ENCODE measurements at regions not wholly inside any gene's neighbourhood (a gene's known extent, or its start where the extent isn't known, plus 50 kb on each side); places are given as distances from the start of the nearest gene placed in this dataset.

DNA sequence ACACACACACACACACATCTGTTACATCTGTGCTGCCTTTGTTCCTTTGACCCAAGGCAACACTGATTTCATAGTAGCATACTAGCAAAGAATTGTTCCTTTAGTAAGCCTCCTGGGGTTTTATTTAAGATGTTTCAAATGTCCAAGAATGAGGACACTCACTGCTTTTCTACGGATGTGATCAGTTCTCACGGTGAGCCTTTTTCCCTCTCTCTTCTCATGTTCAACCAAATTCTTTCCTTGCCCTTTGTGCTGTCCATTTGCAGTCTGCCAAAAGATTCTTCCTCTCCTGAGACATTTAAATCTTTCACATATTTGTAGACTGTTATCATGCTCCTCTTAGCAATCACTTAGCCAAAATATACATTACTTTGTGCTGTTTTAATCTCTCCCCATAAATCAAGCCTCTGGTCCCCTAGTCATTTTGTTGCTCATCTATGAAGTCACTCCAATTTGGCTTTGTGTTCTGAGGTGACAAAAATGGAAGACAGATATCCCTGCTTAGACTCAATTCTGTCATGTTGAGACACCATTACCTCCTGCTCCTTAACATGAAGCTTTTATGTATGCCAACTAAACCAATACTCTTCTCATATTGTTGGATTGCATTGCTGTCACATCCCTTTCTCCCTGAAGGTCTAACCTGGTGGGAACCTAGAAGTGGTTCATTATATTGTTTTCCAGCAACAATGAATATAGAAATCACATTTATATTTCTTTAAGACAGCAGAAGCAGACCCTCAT lies 1605.3 kb upstream of the ACVR2A start:
- no peak for DNase-seq (ENCODE audit: low read depth in 4 of 4, low spot score in 3 of 4)

DNA sequence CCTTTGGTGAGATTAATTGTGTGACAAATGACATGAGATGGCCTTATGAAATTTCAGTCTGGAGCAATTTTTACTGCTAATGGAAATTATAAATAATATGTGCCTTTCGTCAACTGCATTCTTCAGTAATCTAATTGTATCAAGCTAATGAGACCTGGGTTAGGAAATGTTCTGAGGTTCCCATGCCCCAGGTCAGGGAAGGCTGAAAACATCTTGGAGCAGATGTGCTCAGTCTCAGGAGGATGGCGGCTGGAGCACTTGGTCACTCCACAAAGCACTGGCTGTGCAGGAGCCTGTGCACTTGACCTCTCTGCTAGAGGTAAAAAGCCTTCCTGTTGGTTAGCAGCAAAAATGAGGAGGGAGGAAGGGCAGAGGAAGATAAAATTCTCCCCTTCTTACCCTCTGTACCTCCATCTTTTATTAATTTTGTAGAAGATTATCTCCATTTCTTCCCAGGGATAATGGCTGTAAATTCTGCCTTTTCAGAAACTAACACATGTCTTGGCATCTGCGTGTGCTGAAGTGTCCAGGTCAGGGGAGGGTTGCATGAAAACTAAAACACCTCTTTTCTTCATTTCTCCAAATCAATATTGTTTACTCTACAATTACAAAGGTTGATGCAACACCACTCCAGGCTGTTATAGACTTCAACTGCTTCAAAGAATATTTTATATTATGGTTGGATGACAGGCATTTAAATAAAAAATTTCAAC lies 1606.4 kb upstream of the ACVR2A start:
- no peak for DNase-seq (ENCODE audit: low read depth in 4 of 4, low spot score in 3 of 4)

DNA sequence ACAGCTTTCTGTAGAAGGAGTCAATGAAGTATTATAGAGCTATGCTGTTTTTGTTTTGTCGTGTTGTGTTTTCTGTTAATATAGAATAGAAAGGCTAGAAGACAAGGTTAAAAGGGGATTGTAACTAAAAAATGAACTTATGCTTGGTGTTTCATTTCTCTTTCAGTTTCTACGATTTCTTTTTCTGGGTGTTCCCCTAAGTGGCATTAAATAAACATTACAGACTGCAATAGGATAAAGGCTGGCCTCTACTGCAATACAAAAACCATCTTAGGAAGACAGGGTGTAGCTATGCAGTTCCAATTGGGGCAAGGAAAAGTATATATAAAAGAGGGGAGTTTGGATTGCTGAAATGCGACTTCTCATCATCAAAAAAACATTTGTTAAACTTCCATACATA lies 1609.7 kb upstream of the ACVR2A start:
- DNase-seq (ENCODE audit: low read depth in 4 of 4, low spot score in 3 of 4): no peak

DNA sequence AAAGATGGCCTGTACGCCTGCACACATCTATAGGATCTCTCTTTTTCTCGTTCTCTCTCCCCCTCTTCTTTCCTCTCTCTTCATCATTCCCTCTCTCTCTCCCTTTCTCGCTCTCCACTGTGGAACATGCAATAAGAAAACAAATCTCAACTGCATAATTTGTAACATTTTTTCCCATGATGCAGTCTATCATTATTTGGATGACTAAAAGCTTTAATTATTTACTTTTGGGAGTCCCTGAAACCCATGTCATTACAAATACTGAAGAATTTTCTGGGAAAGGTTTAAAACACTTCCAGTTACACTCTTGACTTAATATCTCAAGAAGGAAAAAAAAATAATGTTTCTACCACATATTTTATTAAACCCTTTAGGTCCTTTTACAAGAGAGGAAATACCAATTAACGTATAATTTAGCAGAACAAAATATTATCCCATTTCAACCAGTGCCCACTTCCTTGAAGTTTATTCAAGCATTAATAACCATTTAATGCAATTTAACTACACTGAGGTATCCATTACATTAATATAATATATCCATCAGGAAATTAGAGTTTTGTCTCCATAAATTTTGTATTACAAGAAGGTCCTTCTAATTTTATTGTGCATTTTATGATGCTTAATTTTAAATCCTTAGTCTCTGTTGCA lies 1615.2 kb upstream of the ACVR2A start:
- DNase-seq (ENCODE audit: low read depth in 4 of 4, low spot score in 3 of 4): no peak

DNA sequence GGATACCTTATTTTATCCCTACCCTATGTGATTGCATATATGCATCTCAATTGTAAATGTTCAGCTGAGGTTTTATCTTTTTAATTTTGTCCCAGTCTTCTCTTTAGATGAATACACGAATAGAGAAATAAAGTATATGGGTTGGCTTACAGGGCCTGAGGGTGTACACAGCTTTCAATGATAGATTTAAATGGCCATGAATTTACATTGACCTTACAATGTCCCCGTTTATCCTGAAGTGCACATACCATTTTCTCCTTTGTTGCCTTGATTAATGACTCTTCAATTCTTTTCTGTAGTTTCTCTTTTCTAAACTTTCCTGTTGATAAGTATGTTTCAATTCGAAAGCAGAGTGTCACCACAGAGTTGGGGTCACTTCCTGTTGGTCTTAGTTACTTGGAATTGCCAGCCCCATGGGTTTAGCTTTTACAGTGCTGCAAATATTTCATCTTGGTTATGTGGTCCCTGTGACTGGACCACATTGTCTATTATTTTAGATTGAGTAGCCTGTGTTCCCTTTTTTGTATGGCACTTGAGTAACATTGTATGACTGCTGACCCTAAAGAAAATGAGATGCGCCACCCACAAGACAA lies 1616.3 kb upstream of the ACVR2A start:
- DNase-seq (ENCODE audit: low read depth in 4 of 4, low spot score in 3 of 4): no peak

DNA sequence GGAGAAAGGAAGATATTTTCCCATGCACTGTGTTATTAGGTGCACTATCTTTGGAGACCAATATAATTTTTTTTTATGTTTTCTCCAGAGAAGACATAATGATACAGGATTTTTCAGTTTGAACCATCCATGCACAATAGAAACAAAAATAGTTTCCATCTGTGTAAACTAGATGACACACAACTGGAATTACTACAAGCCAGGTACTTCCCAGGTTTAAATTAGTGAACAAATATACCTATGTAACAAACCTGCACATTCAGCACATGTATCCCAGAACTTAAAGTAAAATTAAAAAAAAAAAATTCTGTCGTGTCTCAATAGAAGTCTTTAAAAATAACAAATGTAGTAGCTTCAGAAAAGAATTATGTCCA lies 1616.8 kb upstream of the ACVR2A start:
- no peak for DNase-seq (ENCODE audit: low read depth in 4 of 4, low spot score in 3 of 4)

DNA sequence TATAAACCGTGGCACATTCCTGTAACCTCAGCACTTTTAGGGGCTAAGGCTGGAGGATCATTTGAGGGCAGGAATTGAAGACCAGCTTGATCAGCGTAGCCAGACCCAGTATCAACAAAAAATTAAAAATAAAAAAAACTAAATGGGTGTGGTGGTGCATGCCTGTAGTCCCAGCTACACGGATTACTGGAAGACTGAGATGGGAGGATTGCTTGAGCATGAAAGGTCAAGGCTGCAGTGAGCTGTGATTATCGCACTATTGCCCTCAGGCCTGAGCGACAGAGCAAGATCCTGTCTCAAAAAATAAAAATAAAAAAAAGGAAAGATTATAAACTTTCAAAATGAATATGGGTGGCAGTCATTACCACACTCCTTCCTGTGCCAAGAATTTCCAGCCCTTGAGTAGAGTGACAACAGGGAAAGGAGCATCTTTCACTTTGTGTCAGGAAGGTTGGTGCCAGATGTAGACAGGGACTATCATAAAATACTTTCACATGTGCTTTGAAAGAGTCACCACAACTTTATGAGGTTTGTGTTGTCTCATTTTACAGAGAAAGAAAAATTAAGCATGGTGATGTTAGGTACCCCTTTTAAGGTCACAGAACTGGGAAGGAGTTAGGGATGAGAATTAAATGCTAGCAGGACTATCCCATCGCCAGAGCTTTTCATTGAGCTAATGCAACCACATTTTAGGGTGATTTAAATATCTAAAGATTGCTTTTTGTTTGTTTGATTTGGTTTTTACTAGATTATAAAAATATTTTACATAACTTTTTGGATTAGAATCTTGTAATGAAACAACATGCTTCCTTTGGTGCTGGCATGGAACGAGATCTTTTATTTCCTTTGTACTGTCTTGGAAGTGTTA lies 1617.4 kb upstream of the ACVR2A start:
- no peak for DNase-seq (ENCODE audit: low read depth in 4 of 4, low spot score in 3 of 4)

DNA sequence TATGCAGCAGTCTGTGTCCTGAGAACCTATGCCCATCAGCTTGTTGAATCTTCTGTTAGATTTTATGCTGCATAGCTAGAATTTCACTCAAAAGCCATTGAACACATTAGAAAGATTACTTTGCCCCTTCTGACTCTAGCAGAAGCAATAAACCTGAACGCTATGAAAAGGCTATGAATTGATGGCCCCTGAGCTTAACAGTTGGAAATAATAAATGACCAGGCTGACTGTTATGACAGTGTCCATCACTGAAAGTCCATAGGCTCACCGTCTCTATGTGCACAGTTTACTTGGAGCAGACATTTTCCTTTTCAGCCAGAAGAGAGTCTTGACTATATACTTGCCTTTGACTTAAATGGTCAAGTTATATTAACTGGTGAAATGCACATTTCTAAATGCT lies 1618.8 kb upstream of the ACVR2A start:
- no peak for DNase-seq (ENCODE audit: low read depth in 4 of 4, low spot score in 3 of 4)

DNA sequence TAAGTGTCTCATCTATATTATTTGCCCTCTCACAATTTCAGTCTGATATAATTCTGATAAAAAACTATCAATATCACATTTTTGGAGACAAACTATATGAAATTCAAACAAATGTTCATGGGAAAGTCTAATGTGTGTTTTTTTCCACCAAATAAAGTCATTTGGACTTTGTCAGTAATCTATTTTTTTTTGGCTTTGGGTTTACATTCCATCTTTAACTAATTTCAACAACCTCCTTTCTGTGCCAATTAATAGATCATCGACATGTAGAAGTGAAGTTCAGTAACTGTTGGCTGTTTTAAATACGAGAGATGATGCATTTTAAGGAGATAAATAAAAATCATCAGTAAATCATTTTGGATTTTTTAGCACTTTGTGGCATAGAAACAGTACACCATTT lies 1623.0 kb upstream of the ACVR2A start:
- no peak for DNase-seq (ENCODE audit: low read depth in 4 of 4, low spot score in 3 of 4)

DNA sequence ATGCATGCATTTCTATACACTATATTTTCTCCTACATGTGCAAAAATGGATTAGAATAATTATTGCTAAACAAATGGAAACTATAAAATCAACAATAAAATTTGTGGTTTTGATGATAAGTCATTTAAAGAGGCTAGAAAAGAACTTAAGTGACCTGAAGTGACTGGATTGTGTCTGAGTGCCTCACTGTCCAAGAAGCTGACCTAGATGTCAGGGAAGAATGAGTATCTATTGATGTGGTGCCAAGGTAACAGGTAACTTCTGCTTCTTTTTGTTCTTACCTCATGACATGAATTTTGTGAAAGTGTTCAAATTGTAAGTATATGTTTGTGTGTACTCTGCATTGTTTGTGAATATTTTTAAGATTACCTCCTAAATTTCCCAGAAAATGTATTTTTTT lies 1623.9 kb upstream of the ACVR2A start:
- DNase-seq (ENCODE audit: low read depth in 4 of 4, low spot score in 3 of 4): no peak

DNA sequence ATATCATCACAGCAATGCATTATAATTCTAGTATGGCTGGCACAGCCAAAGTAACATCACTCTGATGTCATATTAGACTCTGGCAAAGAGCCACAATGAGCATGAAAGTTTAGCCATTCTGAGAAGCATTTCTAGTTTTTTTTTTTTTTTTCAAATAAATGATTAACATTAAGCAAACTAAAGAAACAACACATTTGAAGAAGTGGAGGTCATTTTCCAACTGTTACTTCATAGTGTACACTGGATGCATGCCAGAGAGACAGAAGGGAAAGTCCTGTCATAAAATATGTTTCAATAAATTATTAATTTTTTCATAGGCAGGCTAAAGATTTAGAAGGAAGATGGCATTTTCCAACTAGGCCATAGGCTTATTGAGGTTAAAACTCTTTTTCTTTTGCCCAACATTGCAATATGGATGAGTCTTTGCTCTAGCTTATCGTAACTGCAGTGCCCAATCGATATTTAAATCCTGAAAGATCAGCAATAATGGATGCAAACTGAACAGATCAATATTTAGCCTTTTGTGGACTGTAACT lies 1630.4 kb upstream of the ACVR2A start:
- no peak for DNase-seq (ENCODE audit: low read depth in 4 of 4, low spot score in 3 of 4)

DNA sequence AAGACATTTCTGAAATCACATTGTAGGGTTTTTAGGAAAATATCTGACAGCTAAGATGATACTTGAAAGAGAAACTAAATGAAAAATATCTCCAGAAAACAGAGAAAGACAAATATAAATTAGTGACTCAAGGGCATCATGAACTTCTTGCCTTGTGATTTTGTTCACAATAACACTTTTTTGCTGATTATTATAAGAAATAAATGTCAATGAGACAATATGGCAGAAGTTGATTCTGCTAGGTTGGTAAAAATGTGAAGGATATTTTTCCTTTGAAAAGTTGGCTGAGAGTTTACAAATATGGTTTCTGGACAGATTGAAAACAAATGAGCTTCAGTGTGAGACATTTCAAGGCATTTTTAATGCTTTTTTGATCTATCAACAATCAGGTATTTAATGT lies 1631.2 kb upstream of the ACVR2A start:
- no peak for DNase-seq (ENCODE audit: low read depth in 4 of 4, low spot score in 3 of 4)

DNA sequence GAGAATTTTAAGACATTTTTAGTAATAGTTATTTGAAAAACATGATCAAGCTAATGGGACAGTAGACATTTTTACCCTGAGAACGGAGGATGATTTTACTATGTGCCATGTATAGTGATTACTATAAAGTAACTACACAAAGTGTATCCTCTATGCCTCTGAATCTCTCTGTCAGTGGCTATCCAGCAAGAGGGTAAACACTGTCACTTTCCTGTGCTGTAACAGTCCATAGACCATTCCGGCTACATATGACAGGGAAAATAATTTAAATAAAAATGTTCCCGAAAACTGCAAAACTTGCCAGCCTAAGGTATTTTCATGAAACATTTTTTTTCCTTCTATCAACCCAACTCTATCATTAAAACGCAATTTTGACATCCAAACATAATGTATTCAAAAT lies 1632.2 kb upstream of the ACVR2A start:
- DNase-seq (ENCODE audit: low read depth in 4 of 4, low spot score in 3 of 4): no peak

DNA sequence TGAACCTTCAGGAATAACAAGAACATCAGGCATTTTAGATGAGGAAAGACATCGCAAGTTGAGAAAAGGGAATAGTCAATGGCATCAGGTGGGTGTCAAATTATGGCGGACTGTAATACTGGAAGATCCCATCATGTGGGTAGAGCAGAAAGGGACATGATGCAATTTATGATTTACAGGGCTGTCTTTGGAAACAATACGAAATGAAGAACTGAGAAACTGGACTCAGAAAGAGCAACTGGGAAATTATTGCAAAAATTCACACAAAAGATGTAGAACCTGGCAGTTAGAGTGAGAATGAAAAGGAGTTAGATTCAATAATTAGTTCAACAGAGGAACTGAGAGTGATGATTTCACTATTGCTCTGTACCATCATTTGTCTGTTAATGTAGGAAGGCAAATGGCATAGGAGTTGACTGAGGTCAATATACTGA lies 1635.0 kb upstream of the ACVR2A start:
- no peak for DNase-seq (ENCODE audit: low read depth in 4 of 4, low spot score in 3 of 4)

DNA sequence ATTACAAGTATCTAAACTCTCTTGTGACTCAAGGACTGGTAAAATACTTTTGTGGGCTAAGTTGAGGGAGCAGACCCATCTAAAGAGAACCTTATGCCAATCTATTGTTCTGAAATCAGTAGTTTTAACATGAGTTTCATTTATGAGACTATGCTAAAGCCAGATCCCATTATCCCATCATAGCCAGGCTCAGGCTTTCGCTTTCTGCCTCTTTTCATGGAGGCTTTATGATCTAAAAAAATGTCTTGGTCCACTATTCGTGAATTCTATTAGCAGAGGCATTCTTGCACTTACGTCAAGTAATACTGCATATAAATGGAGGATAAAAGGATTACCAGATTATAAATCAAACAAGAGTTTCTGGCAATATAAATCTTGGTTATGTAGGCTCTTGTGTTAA lies 1636.9 kb upstream of the ACVR2A start:
- DNase-seq (ENCODE audit: low read depth in 4 of 4, low spot score in 3 of 4): no peak

DNA sequence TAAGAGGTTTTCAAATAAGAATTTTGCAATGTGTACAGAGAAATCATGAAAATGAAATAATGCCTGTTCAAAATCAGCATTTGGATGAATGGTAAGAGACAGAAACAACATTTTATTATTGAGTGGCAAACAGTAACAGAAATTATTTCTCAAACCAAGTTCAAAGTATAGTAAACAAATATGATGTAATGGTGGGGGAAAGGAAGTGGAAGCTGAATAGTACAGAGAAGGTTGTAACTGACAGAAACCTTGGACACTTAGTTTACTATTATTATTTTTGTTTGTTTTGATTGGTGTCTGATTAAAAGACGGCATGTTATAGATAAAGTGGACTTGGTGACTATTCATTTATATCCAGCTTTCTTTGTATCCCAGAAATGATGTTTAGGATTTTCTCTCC lies 1637.4 kb upstream of the ACVR2A start:
- no peak for DNase-seq (ENCODE audit: low read depth in 4 of 4, low spot score in 3 of 4)

DNA sequence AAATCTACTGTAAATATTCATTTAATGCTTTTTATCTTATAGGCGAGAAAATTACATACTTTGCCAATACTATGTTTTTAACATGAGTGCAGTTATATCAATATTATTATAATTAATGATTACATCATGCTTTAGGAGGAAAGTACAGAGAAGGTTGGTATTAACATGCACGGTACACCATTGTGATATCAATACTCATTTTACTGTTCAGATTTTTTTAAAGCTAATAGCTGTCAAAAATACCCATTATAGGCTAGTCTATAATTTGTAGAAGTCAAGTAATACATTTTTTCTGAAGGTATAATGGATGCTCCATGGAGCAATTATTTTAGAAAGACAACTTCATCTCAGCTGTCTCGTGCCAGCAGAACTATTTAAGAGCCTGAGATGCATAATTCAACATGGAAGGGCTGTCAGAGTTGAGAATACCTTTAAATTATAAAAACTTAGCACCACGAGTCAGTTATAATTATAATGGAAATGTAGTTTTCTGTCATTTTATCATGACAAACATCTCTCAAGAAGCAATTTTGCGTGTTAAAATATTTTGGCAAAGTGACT lies 1641.7 kb upstream of the ACVR2A start:
- no peak for DNase-seq (ENCODE audit: low read depth in 4 of 4, low spot score in 3 of 4)

DNA sequence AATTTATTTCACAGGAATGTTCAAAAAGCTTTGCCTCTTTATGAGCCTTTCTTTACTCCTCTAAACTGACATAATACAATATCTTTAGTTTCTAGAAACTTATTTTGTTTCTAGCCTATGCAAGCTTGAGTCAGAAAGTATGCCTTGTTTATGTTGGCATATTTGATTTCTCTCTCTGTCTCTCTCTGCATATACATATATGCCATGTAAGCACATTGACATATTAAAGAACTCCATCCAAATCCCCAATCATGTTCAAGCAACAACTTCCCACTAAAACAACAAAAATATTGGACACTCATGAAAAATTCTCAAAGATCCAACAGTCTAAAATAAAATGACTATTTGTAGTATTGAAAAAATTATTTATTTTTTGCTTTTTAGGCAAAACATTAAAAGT lies 1651.2 kb upstream of the ACVR2A start:
- DNase-seq (ENCODE audit: low read depth in 4 of 4, low spot score in 3 of 4): no peak

DNA sequence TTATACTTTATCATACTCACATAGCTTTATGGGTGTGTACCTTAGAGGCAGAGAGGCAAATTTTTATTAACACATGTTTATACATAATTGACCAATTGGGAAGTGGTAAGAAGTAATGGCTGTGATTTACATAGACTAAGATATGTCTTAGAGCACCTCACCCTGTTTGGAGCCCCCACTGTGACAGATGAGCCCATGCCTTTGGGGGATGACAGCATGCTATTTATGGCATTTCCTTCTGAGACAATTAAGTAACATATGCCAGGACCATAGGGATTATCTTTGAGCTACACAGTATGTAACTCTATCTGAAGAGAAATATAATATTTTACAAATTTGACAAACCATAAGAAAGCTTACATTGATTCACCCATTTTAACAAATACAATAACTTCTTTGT lies 1655.3 kb upstream of the ACVR2A start:
- DNase-seq (ENCODE audit: low read depth in 4 of 4, low spot score in 3 of 4): no peak

DNA sequence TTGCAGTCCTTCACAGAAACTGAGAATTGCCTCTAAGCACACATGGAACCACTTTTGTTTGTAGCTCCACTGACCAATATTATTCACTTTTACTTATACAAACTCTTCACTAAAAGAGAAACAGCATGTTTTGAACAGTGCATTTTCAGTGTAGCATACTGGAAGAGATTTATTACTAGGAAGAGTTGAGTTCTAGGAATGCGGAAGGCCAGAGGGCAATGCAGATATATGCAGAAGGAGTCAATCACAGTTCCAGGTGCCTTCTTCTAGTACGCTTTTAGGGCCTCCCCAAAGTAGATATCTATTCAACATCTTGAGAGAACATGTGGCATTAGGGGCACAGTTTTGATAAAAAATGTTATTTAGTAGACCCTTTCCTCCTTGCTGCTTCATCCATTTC lies 1654.0 kb upstream of the ZEB2 start:
- no peak for DNase-seq (ENCODE audit: low read depth in 4 of 4, low spot score in 3 of 4)
